ENCODE measurements at regions not wholly inside any gene's neighbourhood (a gene's known extent, or its start where the extent isn't known, plus 50 kb on each side); places are given as distances from the start of the nearest gene placed in this dataset.

GRCh38 chr4:59729321-59729720 is 1470.8 kb upstream of the ADGRL3 start:
- Histone ChIP-seq H3K79me2 (ENCODE audit: insufficient read depth) (no peaks in the 10 kb centered on the region), H3F3A (ENCODE audit: insufficient read depth) (no peaks in the 10 kb centered on the region), H3K9me2 (ENCODE audit: insufficient read depth) (no peaks in the 10 kb centered on the region), H3K27ac (no peak overlapping the region), H3K4me2 (ENCODE audit: unreplicated experiment) (no peak overlapping the region), H3K9ac (no peak overlapping the region), H3K9me3 (ENCODE audit: low read depth) (peaks cover 3% of the 10 kb centered on the region), H2AFZ (no peak overlapping the region), H3K36me3 (ENCODE audit: low read depth) (no peaks in the 10 kb centered on the region), H3K4me3 (no peak overlapping the region), H3K27me3 (replicated peaks; ENCODE audit: insufficient read depth) (no peaks in the 10 kb centered on the region), H3K4me1 (ENCODE audit: insufficient read depth) (no peaks in the 10 kb centered on the region), H4K20me1 (ENCODE audit: insufficient read depth) (no peaks in the 10 kb centered on the region)
- DNase-seq = no peak
- 10 to 11% methylated on average over 2 of the region's 2 CpGs for WGBS, 2 experiments (ENCODE audit: low coverage in 1 of 2, low lambda C conversion rate in 2 of 2, missing lambda C conversion rate in 2 of 2)
- TF ChIP-seq EZH2 (IDR thresholded peaks at IDR 0.05; ENCODE audit: insufficient read depth, poor library complexity, severe bottlenecking) = no peak
- TF ChIP-seq EZH2phosphoT487 (IDR thresholded peaks at IDR 0.05; ENCODE audit: insufficient read depth, low read depth) = no peak
- in situ Hi-C loops (cut with MboI) = no loop called here

- in situ Hi-C loops (cut with MboI) = no loop called here
- Histone ChIP-seq H3K36me3 (ENCODE audit: low read depth) (no peaks in the 10 kb centered on the region), H3K9me2 (ENCODE audit: insufficient read depth) (no peaks in the 10 kb centered on the region), H3K4me3 (no peak overlapping the region), H3K27ac (no peak overlapping the region), H4K20me1 (ENCODE audit: insufficient read depth) (no peaks in the 10 kb centered on the region), H3K4me1 (ENCODE audit: insufficient read depth) (no peaks in the 10 kb centered on the region), H3K4me2 (ENCODE audit: unreplicated experiment) (no peak overlapping the region), H3K79me2 (ENCODE audit: insufficient read depth) (no peaks in the 10 kb centered on the region), H3K9me3 (ENCODE audit: low read depth) (no peaks in the 10 kb centered on the region), H2AFZ (no peak overlapping the region), H3K27me3 (replicated peaks; ENCODE audit: insufficient read depth) (no peaks in the 10 kb centered on the region), H3K9ac (no peak overlapping the region), H3F3A (ENCODE audit: insufficient read depth) (no peaks in the 10 kb centered on the region)
- no peak for DNase-seq
- TF ChIP-seq EZH2 (IDR thresholded peaks at IDR 0.05; ENCODE audit: insufficient read depth, poor library complexity, severe bottlenecking) (no peak), EZH2phosphoT487 (IDR thresholded peaks at IDR 0.05; ENCODE audit: insufficient read depth, low read depth) (no peak)
- 24 to 28% methylated on average over 1 of the region's 1 CpG for WGBS, 2 experiments (ENCODE audit: low coverage in 1 of 2, low lambda C conversion rate in 2 of 2, missing lambda C conversion rate in 2 of 2)
Measured at GRCh38 chr4:59748433-59748832, 1451.7 kb upstream of the ADGRL3 start.

GRCh38 chr4:59759082-59759825 is 1440.9 kb upstream of the ADGRL3 start:
- H3K27me3 ChIP-seq (replicated peaks; ENCODE audit: insufficient read depth) = no peaks in the 10 kb centered on the region
- WGBS, 2 experiments (ENCODE audit: low coverage in 1 of 2, low lambda C conversion rate in 2 of 2, missing lambda C conversion rate in 2 of 2) = 33 to 44% methylated on average over 8 to 9 of the region's 9 CpGs
- no peak overlapping the region for H3K4me2 ChIP-seq (ENCODE audit: unreplicated experiment)
- no peak overlapping the region for H3K9ac ChIP-seq
- H3K79me2 ChIP-seq (ENCODE audit: insufficient read depth) = no peaks in the 10 kb centered on the region
- H4K20me1 ChIP-seq (ENCODE audit: insufficient read depth) = no peaks in the 10 kb centered on the region
- H3K9me3 ChIP-seq (ENCODE audit: low read depth) = no peaks in the 10 kb centered on the region
- no peak for DNase-seq
- H3F3A ChIP-seq (ENCODE audit: insufficient read depth) = no peaks in the 10 kb centered on the region
- no peak overlapping the region for H3K4me3 ChIP-seq
- TF ChIP-seq EZH2phosphoT487 (IDR thresholded peaks at IDR 0.05; ENCODE audit: insufficient read depth, low read depth) (no peak), EZH2 (IDR thresholded peaks at IDR 0.05; ENCODE audit: insufficient read depth, poor library complexity, severe bottlenecking) (no peak)
- H3K4me1 ChIP-seq (ENCODE audit: insufficient read depth) = no peaks in the 10 kb centered on the region
- H3K9me2 ChIP-seq (ENCODE audit: insufficient read depth) = no peaks in the 10 kb centered on the region
- H3K27ac ChIP-seq = no peak overlapping the region
- H2AFZ ChIP-seq = no peak overlapping the region
- no peaks in the 10 kb centered on the region for H3K36me3 ChIP-seq (ENCODE audit: low read depth)
- in situ Hi-C loops (cut with MboI) = no loop called here

- no peaks in the 10 kb centered on the region for H4K20me1 ChIP-seq (ENCODE audit: insufficient read depth)
Measured at GRCh38 chr4:59762344-59762743, 1437.8 kb upstream of the ADGRL3 start.

More at GRCh38 chr4:59762344-59762743, 1437.8 kb upstream of the ADGRL3 start:
- H3K4me2 ChIP-seq (ENCODE audit: unreplicated experiment) = no peak overlapping the region
- no peak overlapping the region for H3K27ac ChIP-seq
- in situ Hi-C loops (cut with MboI) = no loop called here
- H3K36me3 ChIP-seq (ENCODE audit: low read depth) = no peaks in the 10 kb centered on the region
- no peaks in the 10 kb centered on the region for H3K27me3 ChIP-seq (replicated peaks; ENCODE audit: insufficient read depth)
- no peaks in the 10 kb centered on the region for H3K79me2 ChIP-seq (ENCODE audit: insufficient read depth)
- H3F3A ChIP-seq (ENCODE audit: insufficient read depth) = no peaks in the 10 kb centered on the region
- no peaks in the 10 kb centered on the region for H3K4me1 ChIP-seq (ENCODE audit: insufficient read depth)
- TF ChIP-seq EZH2phosphoT487 (IDR thresholded peaks at IDR 0.05; ENCODE audit: insufficient read depth, low read depth) (no peak), EZH2 (IDR thresholded peaks at IDR 0.05; ENCODE audit: insufficient read depth, poor library complexity, severe bottlenecking) (no peak)
- H3K9me2 ChIP-seq (ENCODE audit: insufficient read depth) = no peaks in the 10 kb centered on the region
- 17 to 24% methylated on average over 4 of the region's 4 CpGs for WGBS, 2 experiments (ENCODE audit: low coverage in 1 of 2, low lambda C conversion rate in 2 of 2, missing lambda C conversion rate in 2 of 2)
- H2AFZ ChIP-seq = no peak overlapping the region
- DNase-seq = no peak
- H3K4me3 ChIP-seq = no peak overlapping the region
- no peak overlapping the region for H3K9ac ChIP-seq
- no peaks in the 10 kb centered on the region for H3K9me3 ChIP-seq (ENCODE audit: low read depth)

Measured in GM23248 (cell line).